Pancreas (tissue), 10 donors: ENCODE measurements at regions not wholly inside any gene's neighbourhood (a gene's known extent, or its start where the extent isn't known, plus 50 kb on each side); places are given as distances from the start of the nearest gene placed in this dataset.
A peak's percentile ranks its signal among the peaks of the same experiment; 100 is the strongest.

Source experiments
- ATAC-seq, 4 donors: fragments of 200-7000 bp; cut with Tn5 transposase; one replicate each; pipeline versions ENCODE4 v1.8.0 to v1.9.1; 2020; ENCODE audit warnings: mild to moderate bottlenecking in 4 of 4, moderate library complexity in 4 of 4
- DNase-seq, 6 donors: peaks; one replicate each; pipeline ENCODE4 v3.0.0-alpha.2; 2020
- FAIRE-seq: peaks from 2 replicates; lab custom pipeline; 2012; peaks lifted over from hg19 to GRCh38; lab: Jason Lieb, UNC
- H3K27ac ChIP-seq, 4 donors: fragments of 200-600 bp; sonication (generic); 1 replicate in 3 of 4; 2 replicates in 1 of 4; pipeline versions ENCODE4 v1.5.0 to v1.8.0; 2020
- H3K27me3 ChIP-seq, 4 donors: fragments of 200-600 bp; one replicate each; pipeline ENCODE4 v1.8.0; 2021
- H3K36me3 ChIP-seq, 3 donors: fragments of 200-600 bp; sonication (generic) in 1 of 3; one replicate each; pipeline versions ENCODE4 v1.5.0 to v1.8.0; 2020 to 2021
- H3K4me1 ChIP-seq, 3 donors: fragments of 200-600 bp; one replicate each; pipeline ENCODE4 v1.8.0; 2021
- H3K4me3 ChIP-seq, 4 donors: fragments of 200-600 bp; sonication (generic) in 2 of 4; one replicate each; pipeline versions ENCODE4 v1.5.0 to v1.8.0; 2020 to 2021
- H3K9me3 ChIP-seq, 4 donors: fragments of 200-600 bp; one replicate each; pipeline ENCODE4 v1.8.0; 2021
- WGBS, 2 donors: extraction: QIAGEN DNeasy Blood & Tissue Kit; methylation state at CpG; one replicate each; pipeline ENCODE4 v1.1.7; 2013; 5-methylcytosine and 5-hydroxymethylcytosine counted together
- intact Hi-C, 3 donors: fragments of 100-400 bp; cut with DNase I; formaldehyde crosslinking; loops; one replicate each; pipeline versions ENCODE4 v1.11.1 to v1.14.2; 2022
- TF ChIP-seq, protein P1 (sequence below), 4 donors: fragments of 200-600 bp; sonication (generic) in 3 of 4; IDR thresholded peaks; one replicate each; pipeline versions ENCODE4 v1.5.0 to v1.8.0; 2021; ENCODE audit warnings: antibody characterized with exemption in 4 of 4
- donor health status: healthy with polysubstance abuse.
- donor health status: DM: no; HTN: no; CAD: no; lungs with moderate emphysema.
- donor health status: DM: no; HTN: no; CAD: no.
- donor health status: control.
- donor health status: control.
- donor health status: Bipolar disorder and iron deficiency.
- donor health status: DM: yes; HTN: yes; CAD: no.
- donor health status: DM: no; HTN: no; CAD: no.
- donor health status: DM: no; HTN: no; CAD: no.
- donor health status: DM: yes; HTN: yes; CAD: no.

DNA sequence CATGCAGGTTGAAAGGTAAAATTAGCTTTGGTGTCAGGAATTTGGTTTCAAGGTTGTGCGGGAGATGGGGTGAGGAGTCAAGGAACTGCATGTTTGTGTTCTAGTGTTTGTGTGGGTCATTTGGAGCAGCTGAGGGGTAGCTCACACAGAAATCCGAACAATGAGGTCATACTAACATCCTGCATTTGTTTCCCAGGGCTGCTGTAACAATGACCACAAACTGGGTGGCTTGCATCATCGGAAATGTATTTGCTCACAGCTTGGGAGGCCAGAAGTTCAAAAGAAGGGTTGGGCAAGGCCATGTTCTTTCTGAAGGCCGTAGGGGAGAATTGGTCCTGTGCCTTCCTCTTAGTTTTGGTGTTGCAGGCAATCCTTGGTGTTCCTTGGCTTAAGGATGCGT is 287.4 kb downstream of the HAPSTR1 start:
- no peaks in the 10 kb centered on the region for H3K27me3 ChIP-seq
- DNase-seq = no peak
- no peaks in the 10 kb centered on the region for H3K9me3 ChIP-seq
- no peak overlapping the region for H3K27ac ChIP-seq
- intact Hi-C loops = no loop called here
- 70 to 73% methylated on average over 5 of the region's 5 CpGs for WGBS, 2 donors
- TF ChIP-seq, protein P1, sequence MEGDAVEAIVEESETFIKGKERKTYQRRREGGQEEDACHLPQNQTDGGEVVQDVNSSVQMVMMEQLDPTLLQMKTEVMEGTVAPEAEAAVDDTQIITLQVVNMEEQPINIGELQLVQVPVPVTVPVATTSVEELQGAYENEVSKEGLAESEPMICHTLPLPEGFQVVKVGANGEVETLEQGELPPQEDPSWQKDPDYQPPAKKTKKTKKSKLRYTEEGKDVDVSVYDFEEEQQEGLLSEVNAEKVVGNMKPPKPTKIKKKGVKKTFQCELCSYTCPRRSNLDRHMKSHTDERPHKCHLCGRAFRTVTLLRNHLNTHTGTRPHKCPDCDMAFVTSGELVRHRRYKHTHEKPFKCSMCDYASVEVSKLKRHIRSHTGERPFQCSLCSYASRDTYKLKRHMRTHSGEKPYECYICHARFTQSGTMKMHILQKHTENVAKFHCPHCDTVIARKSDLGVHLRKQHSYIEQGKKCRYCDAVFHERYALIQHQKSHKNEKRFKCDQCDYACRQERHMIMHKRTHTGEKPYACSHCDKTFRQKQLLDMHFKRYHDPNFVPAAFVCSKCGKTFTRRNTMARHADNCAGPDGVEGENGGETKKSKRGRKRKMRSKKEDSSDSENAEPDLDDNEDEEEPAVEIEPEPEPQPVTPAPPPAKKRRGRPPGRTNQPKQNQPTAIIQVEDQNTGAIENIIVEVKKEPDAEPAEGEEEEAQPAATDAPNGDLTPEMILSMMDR (IDR thresholded peaks at IDR 0.05) = no peak
- H3K36me3 ChIP-seq = no peaks in the 10 kb centered on the region
- ATAC-seq = peak in 2 of 4 donors; percentile 45 to 66
- H3K4me3 ChIP-seq = no peak overlapping the region
- FAIRE-seq = no peak
- H3K4me1 ChIP-seq = no peaks in the 10 kb centered on the region

GRCh38 chr16:9380221-9380620 is 288.8 kb downstream of the HAPSTR1 start:
- ATAC-seq = no peak
- TF ChIP-seq, protein P1 (IDR thresholded peaks at IDR 0.05) = no peak
- no peak for DNase-seq
- H3K9me3 ChIP-seq = no peaks in the 10 kb centered on the region
- no peaks in the 10 kb centered on the region for H3K4me1 ChIP-seq
- H3K4me3 ChIP-seq = no peak overlapping the region
- H3K27me3 ChIP-seq = no peaks in the 10 kb centered on the region
- WGBS, 2 donors = 93 to 94% methylated on average over 3 of the region's 3 CpGs
- FAIRE-seq = no peak
- intact Hi-C loops = no loop called here
- H3K36me3 ChIP-seq = no peaks in the 10 kb centered on the region
- H3K27ac ChIP-seq = no peak overlapping the region

- intact Hi-C loops = no loop called here
Measured at GRCh38 chr16:9381399-9381798, 290.0 kb downstream of the HAPSTR1 start.

GRCh38 chr16:9381905-9382304 is 290.5 kb downstream of the HAPSTR1 start:
- FAIRE-seq (no peak), ATAC-seq (no peak), DNase-seq (no peak)
- intact Hi-C loops = no loop called here
- Histone ChIP-seq H3K27ac (no peak overlapping the region), H3K36me3 (no peaks in the 10 kb centered on the region), H3K27me3 (no peaks in the 10 kb centered on the region), H3K9me3 (no peaks in the 10 kb centered on the region), H3K4me1 (no peaks in the 10 kb centered on the region), H3K4me3 (no peak overlapping the region)
- 85 to 90% methylated on average over 4 of the region's 4 CpGs for WGBS, 2 donors
- TF ChIP-seq, protein P1 (IDR thresholded peaks at IDR 0.05) = no peak

More at GRCh38 chr16:9381399-9381798, 290.0 kb downstream of the HAPSTR1 start:
- no peak overlapping the region for H3K27ac ChIP-seq
- no peaks in the 10 kb centered on the region for H3K36me3 ChIP-seq
- no peak for DNase-seq
- TF ChIP-seq, protein P1 (IDR thresholded peaks at IDR 0.05) = no peak
- FAIRE-seq = no peak
- no peak overlapping the region for H3K4me3 ChIP-seq
- no peaks in the 10 kb centered on the region for H3K9me3 ChIP-seq
- ATAC-seq = peak in 2 of 4 donors; percentile 11 to 54
- no peaks in the 10 kb centered on the region for H3K27me3 ChIP-seq
- WGBS, 2 donors = 86 to 90% methylated on average over 6 of the region's 6 CpGs
- H3K4me1 ChIP-seq = no peaks in the 10 kb centered on the region

DNA sequence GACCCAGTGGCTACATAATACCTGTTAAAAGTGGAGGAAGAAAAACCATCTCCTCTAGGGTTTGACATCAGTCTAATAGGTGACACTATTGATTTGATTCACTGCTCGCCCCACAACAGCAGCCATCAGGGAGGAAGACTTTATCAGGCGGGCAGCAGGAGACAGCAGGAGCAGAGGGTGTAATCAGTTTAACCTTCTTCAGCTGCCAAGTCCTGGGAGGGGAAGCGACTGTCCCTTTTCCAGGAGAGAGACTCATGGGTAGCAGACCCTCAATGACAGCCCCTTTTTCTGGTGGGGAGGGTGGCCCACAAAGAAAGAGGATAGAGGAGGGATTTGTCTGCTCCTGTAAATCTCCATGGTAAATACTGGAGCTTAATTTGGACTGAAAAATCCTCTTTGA is 291.8 kb downstream of the HAPSTR1 start:
- TF ChIP-seq, protein P1 (IDR thresholded peaks at IDR 0.05) = no peak
- no peak overlapping the region for H3K27ac ChIP-seq
- H3K4me1 ChIP-seq = no peaks in the 10 kb centered on the region
- H3K36me3 ChIP-seq = no peaks in the 10 kb centered on the region
- H3K27me3 ChIP-seq = no peaks in the 10 kb centered on the region
- WGBS, 2 donors = 82 to 87% methylated on average over 3 of the region's 3 CpGs
- DNase-seq (no peak), ATAC-seq (no peak), FAIRE-seq (no peak)
- intact Hi-C loops = no loop called here
- no peaks in the 10 kb centered on the region for H3K9me3 ChIP-seq
- H3K4me3 ChIP-seq = no peak overlapping the region
